Adrenal gland (tissue), 9 donors: ENCODE measurements at regions not wholly inside any gene's neighbourhood (a gene's known extent, or its start where the extent isn't known, plus 50 kb on each side); places are given as distances from the start of the nearest gene placed in this dataset.

ENCODE experiments used
- DNase-seq, 7 donors: peaks; one replicate each; pipeline ENCODE4 v3.0.0-alpha.2; 2019 to 2020
- H3K27ac ChIP-seq, 5 donors: fragments of 200-600 bp; sonication (generic) in 4 of 5; 1 replicate in 3 of 5; 2 replicates in 2 of 5; pipeline versions ENCODE4 v1.5.1 to v1.8.0; 2016 to 2020; ENCODE audit warnings: mild to moderate bottlenecking in 1 of 5
- H3K27me3 ChIP-seq: fragments of 200-600 bp; 2 replicates; pipeline ENCODE4 v1.8.0; 2021
- H3K36me3 ChIP-seq, 2 donors: fragments of 200-600 bp; replicated peaks in 1 of 2; 1 replicate in 1 of 2; 2 replicates in 1 of 2; pipeline versions ENCODE4 v1.5.1 to v1.8.0; 2018 to 2022
- H3K4me1 ChIP-seq, 2 donors: fragments of 200-600 bp; replicated peaks in 1 of 2; 1 replicate in 1 of 2; 2 replicates in 1 of 2; pipeline versions ENCODE4 v1.5.1 to v1.8.0; 2018 to 2021
- H3K4me3 ChIP-seq, 4 donors: fragments of 200-600 bp; sonication (generic) in 3 of 4; one replicate each; pipeline ENCODE4 v1.5.1; 2016 to 2018
- H3K9me3 ChIP-seq, 3 donors: fragments of 200-600 bp; sonication (generic) in 1 of 3; replicated peaks in 1 of 3; 1 replicate in 2 of 3; 2 replicates in 1 of 3; pipeline versions ENCODE4 v1.5.1 to v1.8.0; 2016 to 2021
- CTCF ChIP-seq, 6 experiments: fragments of 450-650 bp in 4 of 6; fragments of 200-600 bp in 2 of 6; sonication (generic) in 1 of 6; IDR thresholded peaks; 1 replicate in 5 of 6; 2 replicates in 1 of 6; pipeline versions ENCODE4 v1.5.1 to v1.8.0; 2016 to 2021; ENCODE audit warnings: antibody characterized with exemption in 6 of 6, mild to moderate bottlenecking in 2 of 6, moderate library complexity in 1 of 6
- POLR2A ChIP-seq, 2 donors: fragments of 450-650 bp; IDR thresholded peaks; one replicate each; pipeline ENCODE4 v1.6.1; 2017; ENCODE audit warnings: antibody characterized with exemption in 2 of 2, mild to moderate bottlenecking in 2 of 2, moderate library complexity in 1 of 2
- WGBS, 4 donors: extraction: QIAGEN DNeasy Blood & Tissue Kit in 2 of 4; methylation state at CpG; one replicate each; pipeline versions ENCODE4 v1.1.5 to v1.1.7; 2013 to 2017; 5-methylcytosine and 5-hydroxymethylcytosine counted together
- intact Hi-C, 2 donors: fragments of 100-400 bp; cut with DNase I; formaldehyde crosslinking; loops; one replicate each; pipeline versions ENCODE4 v1.14.1 to v1.15.0; 2022 to 2023
- donor health status: healthy with polysubstance abuse.
- donor health status: Bipolar disorder and iron deficiency.
- donor health status: DM: yes; HTN: yes; CAD: no.
- donor health status: DM: no; HTN: no; CAD: no.
- donor health status: DM: no; HTN: no; CAD: no.

- H3K4me3 ChIP-seq, result no peak overlapping the region
- H3K27me3 ChIP-seq, result peaks cover 4% of the 10 kb centered on the region
- no peak overlapping the region for H3K27ac ChIP-seq
- H3K4me1 ChIP-seq, result no peaks in the 10 kb centered on the region
- H3K36me3 ChIP-seq, result no peaks in the 10 kb centered on the region
- intact Hi-C loops, result loop anchor here in 1 of 2 donors (5.0 to 10.0 kb wide), 2 partner anchors 1387 to 1469 kb away; no protein-coding TSS in a partner anchor
- H3K9me3 ChIP-seq, result no peaks in the 10 kb centered on the region
- DNase-seq, result no peak
- WGBS, 4 donors, result 80 to 90% (median 83%) methylated on average over 6 of the region's 6 CpGs
- no peak for TF ChIP-seq POLR2A (IDR thresholded peaks at IDR 0.05)
- TF ChIP-seq CTCF (IDR thresholded peaks at IDR 0.05), result no peak
These were observed 257.8 kb downstream of the TBC1D4 start for GRCh38 chr13:75224053-75224742.

- TF ChIP-seq POLR2A (IDR thresholded peaks at IDR 0.05), result no peak
- no peak for TF ChIP-seq CTCF (IDR thresholded peaks at IDR 0.05)
- no peaks in the 10 kb centered on the region for H3K9me3 ChIP-seq
- no peaks in the 10 kb centered on the region for H3K36me3 ChIP-seq
- WGBS, 4 donors, result 74 to 100% (median 89%) methylated on average over 1 of the region's 1 CpG
- intact Hi-C loops, result loop anchor here in 1 of 2 donors (5.0 to 10.0 kb wide), 2 partner anchors 1385 to 1467 kb away; no protein-coding TSS in a partner anchor
- peaks cover 4% of the 10 kb centered on the region for H3K27me3 ChIP-seq
- DNase-seq, result no peak
- no peak overlapping the region for H3K27ac ChIP-seq
- no peak overlapping the region for H3K4me3 ChIP-seq
- H3K4me1 ChIP-seq, result no peaks in the 10 kb centered on the region
These were observed 259.9 kb downstream of the TBC1D4 start for GRCh38 chr13:75222031-75222430.

GRCh38 chr13:75220861-75221260, 261.1 kb downstream of the TBC1D4 start:
- Histone ChIP-seq H3K4me1 (no peaks in the 10 kb centered on the region), H3K4me3 (no peak overlapping the region), H3K27me3 (peaks cover 4% of the 10 kb centered on the region), H3K9me3 (no peaks in the 10 kb centered on the region), H3K36me3 (no peaks in the 10 kb centered on the region), H3K27ac (no peak overlapping the region)
- DNase-seq, result no peak
- TF ChIP-seq POLR2A (IDR thresholded peaks at IDR 0.05) (no peak), CTCF (IDR thresholded peaks at IDR 0.05) (no peak)
- intact Hi-C loops, result loop anchor here in 1 of 2 donors (5.0 to 10.0 kb wide), 2 partner anchors 1384 to 1466 kb away; no protein-coding TSS in a partner anchor
- 64 to 77% (median 71%) methylated on average over 5 of the region's 5 CpGs for WGBS, 4 donors

- no peak for DNase-seq
- Histone ChIP-seq H3K4me3 (no peak overlapping the region), H3K4me1 (no peaks in the 10 kb centered on the region), H3K9me3 (no peaks in the 10 kb centered on the region), H3K27ac (no peak overlapping the region), H3K27me3 (peaks cover 4% of the 10 kb centered on the region), H3K36me3 (no peaks in the 10 kb centered on the region)
- TF ChIP-seq POLR2A (IDR thresholded peaks at IDR 0.05) (no peak), CTCF (IDR thresholded peaks at IDR 0.05) (no peak)
- 44 to 75% (median 71%) methylated on average over 2 to 8 of the region's 8 CpGs for WGBS, 4 donors
- intact Hi-C loops, result loop anchor here in 1 of 2 donors (5.0 to 10.0 kb wide), 2 partner anchors 1383 to 1465 kb away; no protein-coding TSS in a partner anchor
These were observed 261.8 kb downstream of the TBC1D4 start for GRCh38 chr13:75220238-75220542.
